K562 (cell line): ENCODE measurements at regions not wholly inside any gene's neighbourhood (a gene's known extent, or its start where the extent isn't known, plus 50 kb on each side); places are given as distances from the start of the nearest gene placed in this dataset.

ENCODE experiments used
- ATAC-seq: fragments of 200-7000 bp; cut with Tn5 transposase; 3 replicates; pipeline ENCODE4 v1.9.1; 2020; ENCODE audit warnings: moderate library complexity
- BruUV-seq: library from RNA; stranded (reverse); fragments of 400-500 nt; replicated peaks from 2 replicates; lab custom pipeline; 2021; lab: Mats Ljungman, UMichigan
- CTCF ChIA-PET: fragments of 300-600 bp; formaldehyde crosslinking; extraction: SDS; loops from one replicate; lab custom pipeline; 2021; ENCODE audit warnings: low intra/inter-chr PET ratio; lab: Yijun Ruan, JAX
- POLR2A ChIA-PET: fragments of 300-600, 350-650 bp; sonication (Branson Sonifier 250); formaldehyde crosslinking; extraction: SDS; loops from one replicate; lab custom pipeline; 2021; ENCODE audit warnings: antibody characterized with exemption, inconsistent platforms; lab: Yijun Ruan, JAX
- DNase-seq, 4 experiments: peaks; one replicate each; pipeline versions ENCODE4 v3.0.0 to v3.0.0-alpha.2; 2011 to 2018; ENCODE audit warnings: low spot score in 3 of 4, mixed read lengths in 3 of 4; ENCODE audit errors: extremely low read depth in 1 of 4
- FAIRE-seq: peaks from 2 replicates; lab custom pipeline; 2011; peaks lifted over from hg19 to GRCh38; lab: Jason Lieb, UNC
- H2AFZ ChIP-seq: 2 replicates; pipeline ENCODE4 v1.6.0; 2011; ENCODE audit warnings: low read depth, low read length, control low read depth, inconsistent platforms
- H3K27ac ChIP-seq: fragments of 200-600 bp; 3 replicates; pipeline ENCODE4 v1.8.0; 2011; ENCODE audit warnings: low read depth, mild to moderate bottlenecking, control low read depth, inconsistent platforms, low read length, moderate library complexity, mixed read lengths; ENCODE audit errors: extremely low read depth
- H3K27me3 ChIP-seq, 2 experiments: fragments of 300-600 bp in 1 of 2; 2 replicates in 1 of 2; 3 replicates in 1 of 2; pipeline versions ENCODE4 v1.6.0 to v1.8.0; 2011; ENCODE audit warnings: inconsistent platforms in 2 of 2, low read length in 2 of 2, mild to moderate bottlenecking in 1 of 2, mixed read lengths in 1 of 2, moderate library complexity in 1 of 2; ENCODE audit not compliant: control insufficient read depth in 2 of 2, insufficient read depth in 2 of 2
- H3K36me3 ChIP-seq: fragments of 300-600 bp; 3 replicates; pipeline ENCODE4 v1.8.0; 2011; ENCODE audit warnings: mild to moderate bottlenecking, low read length, inconsistent platforms; ENCODE audit not compliant: control insufficient read depth, insufficient read depth
- H3K4me1 ChIP-seq, 2 experiments: fragments of 200-600 bp in 1 of 2; replicated peaks in 1 of 2; 2 replicates in 1 of 2; 3 replicates in 1 of 2; pipeline versions ENCODE4 v1.5.1 to v1.8.0; 2011; ENCODE audit warnings: inconsistent platforms in 2 of 2, low read length in 2 of 2, mild to moderate bottlenecking in 1 of 2, mixed read lengths in 1 of 2, moderate library complexity in 1 of 2; ENCODE audit not compliant: control insufficient read depth in 2 of 2, insufficient read depth in 2 of 2
- H3K4me2 ChIP-seq: 2 replicates; pipeline ENCODE4 v1.6.1; 2011; ENCODE audit warnings: low read length, control low read depth, inconsistent platforms, mixed read lengths; ENCODE audit not compliant: insufficient read depth
- H3K4me3 ChIP-seq: fragments of 200-600 bp; sonication (generic), shearing (Covaris generic); 2 replicates; pipeline ENCODE4 v1.5.1; 2016; ENCODE audit warnings: control low read depth, inconsistent platforms
- H3K79me2 ChIP-seq: fragments of 200-600 bp; 3 replicates; pipeline ENCODE4 v1.8.0; 2011; ENCODE audit warnings: low read length, inconsistent platforms; ENCODE audit not compliant: control insufficient read depth, insufficient read depth
- H3K9ac ChIP-seq, 2 experiments: 2 replicates each; pipeline versions ENCODE4 v1.6.0 to v1.6.1; 2011; ENCODE audit warnings: low read depth in 2 of 2, low read length in 2 of 2, control low read depth in 1 of 2, inconsistent platforms in 1 of 2, mild to moderate bottlenecking in 1 of 2, mixed read lengths in 1 of 2; ENCODE audit not compliant: insufficient read depth in 1 of 2
- H3K9me1 ChIP-seq: one replicate; pipeline ENCODE4 v1.6.0; 2011; ENCODE audit warnings: inconsistent platforms, mild to moderate bottlenecking, low read length, moderate library complexity; ENCODE audit not compliant: control insufficient read depth, insufficient read depth
- H3K9me3 ChIP-seq: replicated peaks from 2 replicates; pipeline ENCODE4 v1.5.1; 2011; ENCODE audit warnings: low read depth, low read length, inconsistent platforms; ENCODE audit not compliant: control insufficient read depth, insufficient read depth
- H4K20me1 ChIP-seq: replicated peaks from 2 replicates; pipeline ENCODE4 v1.6.1; 2011; ENCODE audit warnings: low read length, inconsistent platforms, mixed read lengths; ENCODE audit not compliant: control insufficient read depth, insufficient read depth
- BRD9 ChIP-seq: fragments of 450-650 bp; IDR thresholded peaks from 2 replicates; pipeline ENCODE4 v1.6.1; 2018; ENCODE audit warnings: low read depth; ENCODE audit not compliant: partially characterized antibody
- JUND ChIP-seq, 2 experiments: IDR thresholded peaks; 2 replicates in 1 of 2; 3 replicates in 1 of 2; pipeline ENCODE4 v1.6.1; 2011; ENCODE audit warnings: borderline replicate concordance in 2 of 2, low read depth in 2 of 2, low read length in 2 of 2, improper control_type of control experiment in 1 of 2, missing biosample characterization in 1 of 2, missing genetic modification characterization in 1 of 2, missing genetic modification reagents in 1 of 2
- LARP7 ChIP-seq: fragments of 450-650 bp; IDR thresholded peaks from 2 replicates; pipeline ENCODE4 v1.6.1; 2016
- MXI1 ChIP-seq: IDR thresholded peaks from 2 replicates; pipeline ENCODE4 v1.6.1; 2011; ENCODE audit warnings: low read depth, mild to moderate bottlenecking, improper control_type of control experiment, low read length
- NR1H2 ChIP-seq: sonication (generic); formaldehyde crosslinking; IDR thresholded peaks from 2 replicates; pipeline ENCODE4 v1.4.0; 2020; ENCODE audit warnings: mild to moderate bottlenecking, missing genetic modification reagents
- RBM15 ChIP-seq: fragments of 200-400 bp; formaldehyde crosslinking; IDR thresholded peaks from 2 replicates; pipeline ENCODE4 v1.6.1; 2018; ENCODE audit warnings: mild to moderate bottlenecking, low read length, moderate library complexity; ENCODE audit not compliant: insufficient read depth
- TSC22D4 ChIP-seq: fragments of 450-650 bp; IDR thresholded peaks from 2 replicates; pipeline ENCODE4 v1.6.1; 2016; ENCODE audit warnings: missing genetic modification characterization, missing biosample characterization, control low read depth
- ZEB2 ChIP-seq: fragments of 450-650 bp; IDR thresholded peaks from 2 replicates; pipeline ENCODE4 v1.6.1; 2016
- ZNF239 ChIP-seq: fragments of 250-450 bp; sonication (Bioruptor Pico); IDR thresholded peaks from 2 replicates; pipeline ENCODE4 v1.4.0; 2020; ENCODE audit warnings: mild to moderate bottlenecking
- ZNF609 ChIP-seq: sonication (generic); formaldehyde crosslinking; IDR thresholded peaks from 2 replicates; pipeline ENCODE4 v1.8.1; 2023; ENCODE audit warnings: missing genetic modification reagents, mild to moderate bottlenecking, borderline replicate concordance
- ZNF785 ChIP-seq: fragments of 250-450 bp; sonication (Bioruptor Pico); IDR thresholded peaks from 2 replicates; pipeline ENCODE4 v1.4.0; 2020; ENCODE audit warnings: mild to moderate bottlenecking
- ZZZ3 ChIP-seq: fragments of 450-650 bp; IDR thresholded peaks from 2 replicates; pipeline ENCODE4 v1.6.1; 2016; ENCODE audit warnings: antibody characterized with exemption, mild to moderate bottlenecking, moderate library complexity
- WGBS: fragments of 100-300 bp; shearing (Covaris generic); methylation state at CpG from one replicate; pipeline ENCODE4 v1.1.6; 2016; ENCODE audit warnings: low coverage, mixed read lengths; ENCODE audit not compliant: insufficient coverage; ENCODE audit errors: missing lambda C conversion rate; 5-methylcytosine and 5-hydroxymethylcytosine counted together
- in situ Hi-C: fragments of 300-500 bp; cut with MboI; formaldehyde crosslinking; loops from 4 replicates; pipeline ENCODE4 v1.15.0; 2018; ENCODE audit warnings: inconsistent platforms, mixed read lengths
- intact Hi-C: fragments of 100-400 bp; cut with micrococcal nuclease; formaldehyde crosslinking; loops from 2 replicates; pipeline ENCODE4 v1.14.2; 2022

DNA sequence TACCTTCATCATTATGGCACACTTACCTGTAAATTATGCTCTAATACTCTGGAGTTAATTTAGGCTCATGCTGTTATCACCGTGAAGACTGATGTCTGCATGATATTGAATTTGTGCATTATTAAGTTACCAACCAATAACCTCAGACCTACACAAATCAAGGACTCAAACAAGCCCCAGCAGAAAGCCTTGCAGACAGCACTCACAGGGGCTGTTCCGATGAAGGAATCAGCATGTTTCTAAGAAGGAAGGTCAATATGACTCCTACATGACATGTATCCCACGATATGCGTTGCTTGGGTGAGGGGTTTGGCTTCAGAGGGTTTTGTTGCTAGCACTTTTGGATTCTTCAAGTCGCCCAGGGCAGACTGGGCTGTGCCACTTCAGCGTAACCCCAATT is 1071.2 kb upstream of the SLC10A2 start:
- no TSS peak for BruUV-seq
- H4K20me1 ChIP-seq, result no peaks in the 10 kb centered on the region
- intact Hi-C loops, result no loop called here
- WGBS, result 0% methylated on average over 6 of the region's 6 CpGs
- TF ChIP-seq ZEB2, result no peak
- TF ChIP-seq LARP7, result no peak
- no peak for TF ChIP-seq JUND (IDR thresholded peaks at IDR 0.05; ENCODE audit: borderline replicate concordance, low read depth, low read length)
- no peak for TF ChIP-seq JUND (tag; IDR thresholded peaks at IDR 0.05; ENCODE audit: borderline replicate concordance, low read depth, low read length)
- TF ChIP-seq NR1H2 (CRISPR knock-in tag), result no peak
- no peak for TF ChIP-seq ZNF785 (CRISPR knock-in tag)
- TF ChIP-seq MXI1, result no peak
- no peak for TF ChIP-seq BRD9
- TF ChIP-seq, all 486 proteins: peak for 0
- ChIA-PET CTCF (no interaction called here), POLR2A (no interaction called here)
- H3K27me3 ChIP-seq, result no peaks in the 10 kb centered on the region
- H3K9ac ChIP-seq, result no peak overlapping the region
- no peak overlapping the region for H3K27ac ChIP-seq
- no peaks in the 10 kb centered on the region for H3K36me3 ChIP-seq
- no peaks in the 10 kb centered on the region for H3K9me3 ChIP-seq
- H3K4me1 ChIP-seq, result no peaks in the 10 kb centered on the region
- in situ Hi-C loops, result no loop called here
- no peaks in the 10 kb centered on the region for H3K9me1 ChIP-seq
- no peak overlapping the region for H3K4me2 ChIP-seq
- FAIRE-seq (no peak), ATAC-seq (no peak), DNase-seq (no peak)
- no peaks in the 10 kb centered on the region for H3K79me2 ChIP-seq
- H3K4me3 ChIP-seq, result no peak overlapping the region
- H2AFZ ChIP-seq, result no peak overlapping the region

GRCh38 chr13:104132849-104133248 is 1066.6 kb upstream of the SLC10A2 start:
- Histone ChIP-seq H4K20me1 (no peaks in the 10 kb centered on the region), H2AFZ (no peak overlapping the region), H3K4me2 (no peak overlapping the region), H3K9me3 (no peaks in the 10 kb centered on the region), H3K4me3 (no peak overlapping the region), H3K36me3 (no peaks in the 10 kb centered on the region), H3K79me2 (no peaks in the 10 kb centered on the region), H3K27ac (no peak overlapping the region), H3K4me1 (no peaks in the 10 kb centered on the region), H3K27me3 (no peaks in the 10 kb centered on the region), H3K9ac (no peak overlapping the region), H3K9me1 (no peaks in the 10 kb centered on the region)
- ChIA-PET POLR2A (no interaction called here), CTCF (no interaction called here)
- WGBS, result 3% methylated on average over 5 of the region's 5 CpGs
- in situ Hi-C loops, result no loop called here
- DNase-seq, result no peak
- no peak for FAIRE-seq
- no TSS peak for BruUV-seq
- TF ChIP-seq TSC22D4 (tag) (no peak), ZNF239 (no peak), RBM15 (no peak), ZNF609 (CRISPR knock-in tag) (no peak), ZZZ3 (no peak)
- intact Hi-C loops, result no loop called here
- ATAC-seq, result no peak
